ENCODE measurements at regions not wholly inside any gene's neighbourhood (a gene's known extent, or its start where the extent isn't known, plus 50 kb on each side); places are given as distances from the start of the nearest gene placed in this dataset.

GRCh38 chr4:135120195-135120594, 918.6 kb upstream of the PABPC4L start:
- TF ChIP-seq POLR2A (IDR thresholded peaks at IDR 0.05) (no peak), CTCF (IDR thresholded peaks at IDR 0.05 in 4 of 5, conservative IDR thresholded peaks at IDR 0.05 in 1 of 5) (no peak)

All from gastrocnemius medialis (tissue), 4 donors.